ENCODE measurements at regions not wholly inside any gene's neighbourhood (a gene's known extent, or its start where the extent isn't known, plus 50 kb on each side); places are given as distances from the start of the nearest gene placed in this dataset.
"Not testable (repeated sequence)": the region's sequence is repeated elsewhere in the genome, so short reads cannot be mapped to it uniquely, and the experiment has no call there.

- no peak for DNase-seq
Observed at GRCh38 chr2:53091183-53091582, 676.4 kb upstream of the CHAC2 start.

GRCh38 chr2:53087874-53088461 is 679.6 kb upstream of the CHAC2 start:
- DNase-seq = no peak

DNA sequence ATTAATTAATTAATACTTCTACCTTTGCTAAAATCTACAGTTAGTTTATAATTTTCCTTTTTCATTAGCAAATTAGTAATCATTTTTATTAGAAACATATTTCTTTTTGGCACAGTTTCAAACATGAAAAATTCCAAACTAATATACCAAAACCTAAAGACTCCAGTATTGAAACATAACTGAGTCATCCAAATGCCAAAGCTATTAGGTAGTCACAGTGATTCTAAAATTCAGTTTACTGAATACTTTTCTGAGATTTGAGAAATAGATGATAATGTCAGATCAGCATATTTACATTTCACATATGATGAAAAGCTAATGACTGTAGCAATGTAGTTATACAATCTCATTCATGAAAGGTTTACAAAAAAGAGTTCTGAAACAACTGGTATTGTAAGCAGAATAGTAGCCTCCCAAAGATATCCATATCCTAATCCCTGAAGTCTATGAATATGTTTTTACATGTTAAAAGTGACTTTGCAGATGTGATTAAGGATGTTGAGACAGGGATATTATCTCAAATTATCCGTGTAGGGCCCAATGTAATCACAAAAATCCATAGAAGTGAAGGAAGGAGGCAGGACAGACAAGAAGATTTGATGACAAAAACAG is 680.2 kb upstream of the CHAC2 start:
- DNase-seq = no peak

GRCh38 chr2:53077413-53077812 is 690.2 kb upstream of the CHAC2 start:
- no peak for DNase-seq

- DNase-seq = no peak
Observed at GRCh38 chr2:53075760-53076159, 691.8 kb upstream of the CHAC2 start.

DNA sequence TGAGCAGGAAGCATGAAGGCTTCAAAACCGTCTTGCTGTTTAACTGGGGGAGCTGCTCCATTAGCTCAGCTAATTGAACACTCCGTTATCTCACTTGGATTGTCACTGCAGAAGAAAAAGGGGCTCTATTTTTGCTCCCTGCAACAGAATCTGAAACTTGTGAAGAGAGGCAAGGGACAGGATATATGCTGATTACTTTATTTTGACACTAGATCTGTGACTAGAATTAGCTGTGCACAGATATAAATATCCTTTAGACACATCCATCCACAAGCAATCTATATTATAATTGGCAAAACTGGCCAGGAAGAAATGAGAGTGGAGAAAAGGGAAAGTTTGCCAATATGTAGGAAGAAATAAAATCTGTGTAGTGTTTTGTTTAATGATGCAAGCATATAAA is 700.1 kb upstream of the CHAC2 start:
- DNase-seq = no peak

DNA sequence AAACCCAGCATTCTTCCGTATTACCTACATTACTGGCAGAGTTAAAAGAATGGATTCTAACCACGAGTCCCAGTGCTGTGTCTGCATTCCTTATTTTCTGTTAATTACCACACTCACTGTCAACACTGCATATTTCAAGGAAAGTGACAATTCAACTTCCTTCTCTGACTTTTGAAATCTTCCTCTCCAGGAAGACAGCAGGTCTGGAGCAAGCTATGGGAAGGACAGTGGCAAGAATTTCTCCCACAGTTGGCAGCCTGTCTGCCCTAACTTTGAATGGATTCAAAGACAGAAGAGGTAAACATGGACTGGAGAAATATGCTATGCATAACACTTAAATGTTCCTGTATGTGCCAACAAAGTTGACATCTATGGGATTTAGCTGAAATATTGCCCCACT is 700.5 kb upstream of the CHAC2 start:
- no peak for DNase-seq

DNA sequence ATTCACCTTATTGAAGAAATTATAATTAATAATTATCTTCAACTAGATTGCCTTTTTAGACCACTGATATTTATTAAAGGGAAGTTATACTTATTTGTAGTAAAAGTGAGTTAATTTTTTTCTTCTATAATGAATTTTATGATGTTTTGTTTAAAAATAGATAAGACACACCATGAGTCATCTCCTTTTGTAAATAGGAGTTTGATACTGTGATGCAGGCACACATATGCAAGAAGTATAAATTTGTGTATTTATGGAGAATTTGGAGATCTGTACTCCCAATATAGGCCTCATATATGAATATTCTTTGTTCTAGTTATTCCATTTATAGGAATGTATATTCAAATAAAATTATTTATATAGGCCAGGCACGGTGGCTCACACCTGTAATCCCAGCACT is 703.5 kb upstream of the CHAC2 start:
- DNase-seq = no peak

GRCh38 chr2:53058526-53058925 is 709.1 kb upstream of the CHAC2 start:
- no peak for DNase-seq

GRCh38 chr2:53053937-53054336 is 713.7 kb upstream of the CHAC2 start:
- no peak for DNase-seq

DNA sequence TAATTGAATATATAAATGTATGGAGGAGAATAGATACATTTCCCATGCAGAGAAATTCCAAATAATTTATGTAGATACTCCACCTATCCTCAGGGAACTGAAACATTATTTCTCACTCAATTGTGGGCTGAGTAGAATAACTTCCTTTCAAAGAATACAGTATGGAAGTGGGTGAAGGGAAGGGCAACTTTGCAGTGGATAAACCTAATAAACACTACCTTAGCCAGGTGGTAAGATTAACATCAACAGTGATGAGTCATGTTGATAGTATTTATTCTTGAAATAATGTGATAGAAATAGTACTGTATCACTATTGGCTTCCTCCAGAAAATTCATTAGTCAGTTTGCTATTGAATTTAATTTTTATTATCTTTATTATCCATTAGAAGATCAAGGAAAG is 716.4 kb upstream of the CHAC2 start:
- DNase-seq = no peak

DNA sequence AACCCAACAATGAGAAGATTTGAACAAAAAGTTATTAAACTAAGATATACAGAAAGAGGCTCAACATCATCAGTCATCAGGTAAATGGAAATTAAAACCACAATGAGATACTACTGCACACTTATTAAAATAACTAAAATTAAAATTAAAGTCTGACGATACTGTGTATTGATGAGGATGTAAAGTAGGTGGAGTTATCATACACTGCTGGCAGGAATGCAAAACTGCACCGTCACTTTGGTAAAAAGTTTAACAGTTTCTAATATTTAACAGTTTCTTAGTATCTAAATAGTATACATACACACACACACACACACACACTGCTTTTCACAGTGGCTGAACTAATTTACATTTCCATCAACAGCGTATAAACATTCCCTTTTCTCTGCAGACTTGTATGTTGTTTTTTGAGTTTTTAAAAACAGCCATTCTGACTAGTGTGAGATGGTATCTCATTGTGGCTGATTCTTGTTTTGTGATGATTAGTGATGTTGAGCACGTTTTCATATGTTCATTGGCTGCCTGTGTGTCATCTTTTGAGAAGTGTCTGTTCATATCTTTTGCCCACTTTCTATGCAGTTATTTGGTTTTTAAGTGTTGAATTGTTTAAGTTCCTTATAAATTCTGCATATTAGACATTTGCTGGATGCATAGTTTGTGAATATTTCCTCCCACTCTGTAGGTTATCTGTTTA is 726.9 kb upstream of the CHAC2 start:
- no peak for DNase-seq

- no peak for DNase-seq
Observed at GRCh38 chr2:53036196-53036595, 731.4 kb upstream of the CHAC2 start.

GRCh38 chr2:53035153-53035552 is 732.5 kb upstream of the CHAC2 start:
- DNase-seq = no peak

GRCh38 chr2:53033411-53033810 is 734.2 kb upstream of the CHAC2 start:
- no peak for DNase-seq

GRCh38 chr2:53028746-53029423 is 738.7 kb upstream of the CHAC2 start:
- no peak for DNase-seq

DNA sequence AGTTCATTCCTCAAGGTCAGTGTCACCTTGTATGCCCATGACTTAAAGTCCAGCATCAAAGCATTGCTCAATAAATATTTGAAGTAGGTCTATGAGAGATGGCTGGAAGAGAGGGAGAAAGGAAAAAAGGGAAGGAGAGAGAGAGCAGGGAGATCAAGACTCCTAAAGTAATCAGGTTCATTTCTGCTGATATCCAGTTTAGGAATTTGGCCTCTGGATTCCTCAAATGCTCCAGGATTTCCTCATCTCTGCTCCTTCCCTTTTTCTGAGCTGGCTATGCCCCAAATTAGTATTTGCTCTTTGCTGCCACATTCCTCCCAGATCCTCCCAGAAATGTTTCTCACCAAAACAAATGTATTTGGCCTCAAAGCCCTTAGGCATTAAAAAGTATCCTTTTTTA is 739.4 kb upstream of the CHAC2 start:
- no peak for DNase-seq

- DNase-seq = not testable (repeated sequence)
Observed at GRCh38 chr2:53022248-53022647, 745.4 kb upstream of the CHAC2 start.

DNA sequence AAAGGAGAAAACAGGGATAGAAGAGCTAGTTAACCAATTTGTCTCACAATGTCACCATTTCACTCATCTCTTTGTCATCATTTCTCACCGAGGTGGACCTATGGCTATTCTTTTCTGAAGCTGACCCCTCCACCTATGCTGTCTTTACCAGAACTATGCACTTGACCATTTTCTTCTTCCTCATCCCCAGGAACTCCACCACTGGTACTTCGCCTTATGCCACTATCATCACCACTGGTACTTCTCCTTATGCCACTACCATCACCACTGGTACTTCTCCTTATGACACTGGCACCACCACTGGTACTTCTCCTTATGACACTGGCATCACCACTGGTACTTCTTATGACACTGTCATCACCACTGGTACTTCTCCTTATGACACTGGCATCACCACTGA is 745.8 kb upstream of the CHAC2 start:
- DNase-seq = no peak

GRCh38 chr2:53021292-53021691 is 746.3 kb upstream of the CHAC2 start:
- no peak for DNase-seq

DNA sequence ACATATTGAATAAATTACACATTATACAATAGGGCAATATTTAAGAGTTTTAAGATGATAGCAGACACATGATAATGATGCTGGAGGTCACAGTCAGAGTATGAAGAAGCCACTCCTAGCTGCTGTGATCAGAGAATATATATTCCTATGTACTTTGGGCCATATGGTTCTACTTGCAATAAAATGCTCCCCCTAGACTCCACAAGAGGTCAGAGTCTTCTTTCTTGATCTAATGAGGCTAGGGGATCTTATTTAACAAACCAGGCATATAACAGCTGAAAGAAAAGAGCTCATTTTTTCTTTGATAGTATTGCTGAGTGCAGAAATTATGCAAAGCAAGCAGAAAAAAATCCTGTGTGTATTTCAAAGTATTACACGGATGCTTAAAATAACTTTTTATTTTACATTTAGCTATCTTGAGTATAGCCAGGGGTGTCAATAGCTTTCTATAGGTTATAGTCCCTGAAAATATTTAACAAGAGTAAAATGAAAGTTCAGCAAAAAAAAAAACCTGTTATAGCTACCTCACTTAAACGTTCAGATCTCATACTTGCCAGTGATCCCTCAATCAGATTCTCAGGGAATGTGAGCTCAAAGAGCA is 748.7 kb upstream of the CHAC2 start:
- DNase-seq = no peak

DNA sequence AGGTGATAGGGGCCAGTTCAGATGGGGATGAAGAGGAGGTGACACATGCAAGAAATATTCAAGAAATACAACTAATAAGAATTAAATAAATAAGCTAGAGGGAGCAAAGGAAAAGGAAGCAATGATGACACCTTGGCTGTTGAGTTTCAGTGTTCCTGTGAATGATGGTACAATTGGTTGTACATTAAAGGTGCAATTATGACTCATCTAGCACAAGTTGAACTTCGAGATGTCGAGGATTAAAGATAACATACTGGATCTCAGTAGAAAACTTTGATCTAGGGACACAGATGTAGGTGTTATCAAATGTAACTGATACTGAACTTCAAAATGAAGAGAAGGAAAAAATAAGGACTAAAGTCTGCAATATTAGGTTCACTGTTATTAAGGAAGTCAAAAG is 760.6 kb upstream of the CHAC2 start:
- no peak for DNase-seq

- DNase-seq = no peak
Observed at GRCh38 chr2:53004413-53004812, 763.2 kb upstream of the CHAC2 start.

DNA sequence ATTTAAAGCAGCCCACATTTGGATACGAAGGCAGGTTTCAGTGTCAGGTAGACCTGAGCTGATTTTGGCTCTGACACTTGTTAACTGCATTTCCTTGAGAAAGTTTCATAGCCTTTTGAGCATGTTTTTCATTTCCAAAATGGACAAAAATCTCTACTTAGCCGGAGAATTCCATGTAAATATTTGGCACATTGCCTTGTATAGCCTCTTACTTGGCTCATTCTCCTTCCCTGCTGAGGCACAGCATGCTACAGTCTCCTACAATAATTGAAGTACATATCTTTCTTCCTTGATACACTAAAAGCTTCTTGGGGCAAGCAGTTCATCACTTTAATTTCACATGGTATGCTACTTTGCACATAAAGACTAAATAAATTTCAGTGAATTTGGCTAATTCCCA is 772.2 kb upstream of the CHAC2 start:
- DNase-seq = no peak

All from stimulated activated CD4-positive, alpha-beta T cell treated with anti-CD3 and anti-CD28 coated beads, Interleukin-15, amount 100 ng/mL, for 24 hours (primary cell).